ENCODE measurements at regions not wholly inside any gene's neighbourhood (a gene's known extent, or its start where the extent isn't known, plus 50 kb on each side); places are given as distances from the start of the nearest gene placed in this dataset.

DNA sequence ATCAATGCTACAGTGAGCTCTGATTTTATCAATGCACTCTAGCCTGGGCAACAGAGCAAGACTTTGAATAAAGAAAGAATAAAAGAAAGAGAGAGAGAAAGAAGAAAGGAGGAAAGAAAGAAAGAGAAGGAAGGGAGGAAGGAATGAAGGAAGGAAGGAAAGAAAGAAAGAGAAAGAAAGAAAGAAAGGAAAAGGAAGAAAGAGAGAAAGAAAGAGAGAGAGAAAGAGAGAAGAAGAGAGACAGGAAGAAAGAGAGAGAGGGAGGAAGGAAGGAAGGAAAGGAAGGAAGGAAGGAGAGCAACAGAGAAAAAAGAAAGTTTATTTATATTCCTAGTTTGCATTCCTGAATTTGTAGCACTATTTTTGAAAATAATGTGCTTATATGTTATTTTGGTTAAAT, 52.3 kb upstream of the ITGA11 start:
- Mint-ChIP-seq H3K9me3 (peaks cover 15% of the 10 kb centered on the region), H3K27ac (no peak overlapping the region), H3K4me1 (peaks cover 17% of the 10 kb centered on the region), H3K4me3 (no peak overlapping the region), H3K27me3 (ENCODE audit: low read depth) (peaks cover 13% of the 10 kb centered on the region), H3K36me3 (peaks cover 2% of the 10 kb centered on the region; the same call in 1 of the 2 replicates)
- no peak for TF ChIP-seq ZNF317 (CRISPR knock-in tag; IDR thresholded peaks at IDR 0.05; ENCODE audit: borderline replicate concordance, low read depth)
- ChIA-PET POLR2A (no interaction called here), CTCF (no interaction called here)
- no peak for DNase-seq (ENCODE audit: low spot score)
- no peak for ATAC-seq

DNA sequence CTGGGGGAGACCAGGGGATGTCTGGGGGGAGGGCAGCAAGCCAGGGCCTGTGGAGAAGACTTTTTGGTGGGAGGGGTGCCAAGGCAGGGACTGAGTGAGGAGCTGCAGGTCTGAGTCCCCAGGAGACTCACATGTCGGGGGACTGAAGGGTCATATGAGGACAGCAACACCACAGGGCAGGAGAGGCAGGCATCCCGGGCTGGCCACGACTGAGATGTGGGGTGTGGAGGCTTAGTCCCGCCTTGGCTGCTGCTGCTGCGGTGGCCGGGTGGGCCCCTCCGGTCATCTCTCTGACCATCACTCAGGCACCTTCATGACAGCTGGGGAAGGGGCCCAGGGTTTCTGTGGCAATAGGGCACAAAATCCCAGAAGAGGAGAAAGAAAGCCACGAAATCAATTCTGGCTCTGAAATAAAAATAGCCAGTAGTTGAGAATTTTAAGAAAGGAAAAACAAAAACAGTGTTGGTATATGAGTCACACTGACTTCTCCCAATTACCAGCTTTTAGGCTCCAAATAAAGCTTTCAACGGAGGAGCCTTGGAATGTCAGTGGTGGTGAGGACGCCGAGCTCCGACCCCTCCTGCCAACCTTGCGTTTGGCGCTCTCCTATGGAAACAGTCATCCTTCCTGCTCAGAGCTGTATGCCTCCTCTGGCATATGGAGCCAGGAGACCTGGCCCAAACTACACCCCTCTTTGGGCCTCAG, 52.9 kb upstream of the ITGA11 start:
- no peak overlapping the region for H3K27ac Mint-ChIP-seq
- peaks cover 15% of the 10 kb centered on the region for H3K9me3 Mint-ChIP-seq
- H3K4me3 Mint-ChIP-seq: no peak overlapping the region
- ATAC-seq (no peak), DNase-seq (ENCODE audit: low spot score) (no peak)
- peaks cover 2% of the 10 kb centered on the region; the same call in 1 of the 2 replicates for H3K36me3 Mint-ChIP-seq
- peaks cover 19% of the 10 kb centered on the region for H3K4me1 Mint-ChIP-seq
- CTCF ChIA-PET: interaction anchor here (0.9 kb wide), 1 partner anchor 64 kb away, joined by 4 read pairs; no protein-coding TSS in a partner anchor
- TF ChIP-seq ZNF232 (CRISPR knock-in tag; IDR thresholded peaks at IDR 0.05) (no peak), KAT7 (CRISPR knock-in tag; IDR thresholded peaks at IDR 0.05; ENCODE audit: borderline replicate concordance) (no peak), NFE2L1 (CRISPR knock-in tag; IDR thresholded peaks at IDR 0.05) (no peak), ZNF416 (CRISPR knock-in tag; IDR thresholded peaks at IDR 0.05) (no peak), TP53 (CRISPR knock-in tag; IDR thresholded peaks at IDR 0.05) (no peak), FOXJ3 (CRISPR knock-in tag; IDR thresholded peaks at IDR 0.05; ENCODE audit: borderline replicate concordance) (no peak)
- TF ChIP-seq, protein P1, sequence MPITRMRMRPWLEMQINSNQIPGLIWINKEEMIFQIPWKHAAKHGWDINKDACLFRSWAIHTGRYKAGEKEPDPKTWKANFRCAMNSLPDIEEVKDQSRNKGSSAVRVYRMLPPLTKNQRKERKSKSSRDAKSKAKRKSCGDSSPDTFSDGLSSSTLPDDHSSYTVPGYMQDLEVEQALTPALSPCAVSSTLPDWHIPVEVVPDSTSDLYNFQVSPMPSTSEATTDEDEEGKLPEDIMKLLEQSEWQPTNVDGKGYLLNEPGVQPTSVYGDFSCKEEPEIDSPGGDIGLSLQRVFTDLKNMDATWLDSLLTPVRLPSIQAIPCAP (CRISPR knock-in tag; IDR thresholded peaks at IDR 0.05): no peak
- TF ChIP-seq, protein P2, sequence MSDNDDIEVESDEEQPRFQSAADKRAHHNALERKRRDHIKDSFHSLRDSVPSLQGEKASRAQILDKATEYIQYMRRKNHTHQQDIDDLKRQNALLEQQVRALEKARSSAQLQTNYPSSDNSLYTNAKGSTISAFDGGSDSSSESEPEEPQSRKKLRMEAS (CRISPR knock-in tag; IDR thresholded peaks at IDR 0.05): no peak
- TF ChIP-seq, protein P3, sequence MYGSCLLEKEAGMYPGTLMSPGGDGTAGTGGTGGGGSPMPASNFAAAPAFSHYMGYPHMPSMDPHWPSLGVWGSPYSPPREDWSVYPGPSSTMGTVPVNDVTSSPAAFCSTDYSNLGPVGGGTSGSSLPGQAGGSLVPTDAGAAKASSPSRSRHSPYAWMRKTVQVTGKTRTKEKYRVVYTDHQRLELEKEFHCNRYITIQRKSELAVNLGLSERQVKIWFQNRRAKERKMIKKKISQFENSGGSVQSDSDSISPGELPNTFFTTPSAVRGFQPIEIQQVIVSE (CRISPR knock-in tag; IDR thresholded peaks at IDR 0.05; ENCODE audit: borderline replicate concordance): no peak
- TF ChIP-seq, protein P4, sequence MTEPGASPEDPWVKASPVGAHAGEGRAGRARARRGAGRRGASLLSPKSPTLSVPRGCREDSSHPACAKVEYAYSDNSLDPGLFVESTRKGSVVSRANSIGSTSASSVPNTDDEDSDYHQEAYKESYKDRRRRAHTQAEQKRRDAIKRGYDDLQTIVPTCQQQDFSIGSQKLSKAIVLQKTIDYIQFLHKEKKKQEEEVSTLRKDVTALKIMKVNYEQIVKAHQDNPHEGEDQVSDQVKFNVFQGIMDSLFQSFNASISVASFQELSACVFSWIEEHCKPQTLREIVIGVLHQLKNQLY (CRISPR knock-in tag; IDR thresholded peaks at IDR 0.05): no peak
- TF ChIP-seq, protein P5, sequence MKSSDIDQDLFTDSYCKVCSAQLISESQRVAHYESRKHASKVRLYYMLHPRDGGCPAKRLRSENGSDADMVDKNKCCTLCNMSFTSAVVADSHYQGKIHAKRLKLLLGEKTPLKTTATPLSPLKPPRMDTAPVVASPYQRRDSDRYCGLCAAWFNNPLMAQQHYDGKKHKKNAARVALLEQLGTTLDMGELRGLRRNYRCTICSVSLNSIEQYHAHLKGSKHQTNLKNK (CRISPR knock-in tag; IDR thresholded peaks at IDR 0.05): no peak
- TF ChIP-seq, protein P6, sequence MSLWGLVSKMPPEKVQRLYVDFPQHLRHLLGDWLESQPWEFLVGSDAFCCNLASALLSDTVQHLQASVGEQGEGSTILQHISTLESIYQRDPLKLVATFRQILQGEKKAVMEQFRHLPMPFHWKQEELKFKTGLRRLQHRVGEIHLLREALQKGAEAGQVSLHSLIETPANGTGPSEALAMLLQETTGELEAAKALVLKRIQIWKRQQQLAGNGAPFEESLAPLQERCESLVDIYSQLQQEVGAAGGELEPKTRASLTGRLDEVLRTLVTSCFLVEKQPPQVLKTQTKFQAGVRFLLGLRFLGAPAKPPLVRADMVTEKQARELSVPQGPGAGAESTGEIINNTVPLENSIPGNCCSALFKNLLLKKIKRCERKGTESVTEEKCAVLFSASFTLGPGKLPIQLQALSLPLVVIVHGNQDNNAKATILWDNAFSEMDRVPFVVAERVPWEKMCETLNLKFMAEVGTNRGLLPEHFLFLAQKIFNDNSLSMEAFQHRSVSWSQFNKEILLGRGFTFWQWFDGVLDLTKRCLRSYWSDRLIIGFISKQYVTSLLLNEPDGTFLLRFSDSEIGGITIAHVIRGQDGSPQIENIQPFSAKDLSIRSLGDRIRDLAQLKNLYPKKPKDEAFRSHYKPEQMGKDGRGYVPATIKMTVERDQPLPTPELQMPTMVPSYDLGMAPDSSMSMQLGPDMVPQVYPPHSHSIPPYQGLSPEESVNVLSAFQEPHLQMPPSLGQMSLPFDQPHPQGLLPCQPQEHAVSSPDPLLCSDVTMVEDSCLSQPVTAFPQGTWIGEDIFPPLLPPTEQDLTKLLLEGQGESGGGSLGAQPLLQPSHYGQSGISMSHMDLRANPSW (CRISPR knock-in tag; conservative IDR thresholded peaks at IDR 0.05; ENCODE audit: low read depth): no peak
- POLR2A ChIA-PET: no interaction called here
- peaks cover 13% of the 10 kb centered on the region for H3K27me3 Mint-ChIP-seq (ENCODE audit: low read depth)

DNA sequence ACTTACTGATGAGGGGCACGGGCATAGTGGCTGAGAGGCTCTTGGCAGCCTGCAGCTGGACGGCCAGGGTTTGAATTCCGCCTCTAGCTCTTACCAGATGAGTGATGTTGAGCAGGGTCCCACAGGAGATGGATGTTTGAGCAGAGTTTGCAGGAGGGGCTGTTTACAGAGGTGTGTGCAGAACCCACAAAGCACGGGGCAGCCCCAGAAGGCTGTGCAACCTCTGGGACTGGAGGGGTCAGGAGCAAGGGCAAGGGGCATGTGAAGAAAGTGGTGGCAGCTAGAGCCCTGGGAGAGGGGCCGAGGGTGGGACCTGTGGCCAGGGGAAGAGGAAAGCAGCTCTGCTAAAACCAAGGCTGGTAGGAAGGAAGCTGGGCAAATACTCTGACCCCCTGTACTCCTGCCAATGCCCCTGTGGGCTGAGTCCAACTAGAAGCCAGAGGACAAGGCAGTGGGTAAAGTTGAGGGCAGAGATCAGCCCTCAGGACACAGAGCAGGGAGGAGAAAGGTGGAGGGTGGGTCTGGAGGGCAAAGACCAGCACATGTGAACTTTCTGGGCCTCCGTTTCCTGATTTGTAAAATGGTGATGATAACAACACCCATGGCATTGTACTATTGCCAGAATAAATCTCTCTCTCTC, 53.9 kb upstream of the ITGA11 start:
- CTCF ChIA-PET: interaction anchor here (0.9 kb wide), 1 partner anchor 63 kb away, joined by 4 read pairs; no protein-coding TSS in a partner anchor
- H3K27ac Mint-ChIP-seq: no peak overlapping the region
- H3K4me1 Mint-ChIP-seq: peaks cover 19% of the 10 kb centered on the region
- TF ChIP-seq GRHL2 (CRISPR knock-in tag; IDR thresholded peaks at IDR 0.05; ENCODE audit: insufficient replicate concordance, severe bottlenecking) (no peak), TEAD1 (CRISPR knock-in tag; IDR thresholded peaks at IDR 0.05) (no peak), ZNF232 (CRISPR knock-in tag; IDR thresholded peaks at IDR 0.05) (no peak), TCF7 (CRISPR knock-in tag; IDR thresholded peaks at IDR 0.05; ENCODE audit: low read depth) (no peak)
- no peak overlapping the region for H3K4me3 Mint-ChIP-seq
- ATAC-seq: no peak
- H3K9me3 Mint-ChIP-seq: peaks cover 15% of the 10 kb centered on the region
- DNase-seq (ENCODE audit: low spot score): no peak
- POLR2A ChIA-PET: no interaction called here
- H3K36me3 Mint-ChIP-seq: peaks cover 2% of the 10 kb centered on the region; the same call in 1 of the 2 replicates
- H3K27me3 Mint-ChIP-seq (ENCODE audit: low read depth): peaks cover 13% of the 10 kb centered on the region

All from WTC11 (cell line).